Astrocyte (in vitro differentiated cells and primary cell): ENCODE measurements at regions not wholly inside any gene's neighbourhood (a gene's known extent, or its start where the extent isn't known, plus 50 kb on each side); places are given as distances from the start of the nearest gene placed in this dataset.
A peak's percentile ranks its signal among the peaks of the same experiment; 100 is the strongest.

ENCODE experiments used
- DNase-seq: peaks from one replicate; pipeline ENCODE4 v3.0.0-alpha.2; 2010; ENCODE audit warnings: low read depth
- FAIRE-seq: peaks from 2 replicates; lab custom pipeline; 2011; peaks lifted over from hg19 to GRCh38; lab: Jason Lieb, UNC
- H2AFZ ChIP-seq: 2 replicates; pipeline ENCODE4 v1.6.0; 2012; ENCODE audit warnings: low read depth, low read length, inconsistent platforms
- H3K27ac ChIP-seq: 2 replicates; pipeline ENCODE4 v1.5.1; 2011; ENCODE audit warnings: low read depth, low read length, inconsistent platforms
- H3K27me3 ChIP-seq: 2 replicates; pipeline ENCODE4 v1.6.0; 2011; ENCODE audit warnings: low read length, inconsistent platforms; ENCODE audit not compliant: insufficient read depth
- H3K36me3 ChIP-seq: 2 replicates; pipeline ENCODE4 v1.5.1; 2011; ENCODE audit warnings: low read length, inconsistent platforms; ENCODE audit not compliant: insufficient read depth
- H3K4me1 ChIP-seq: 2 replicates; pipeline ENCODE4 v1.5.1; 2011; ENCODE audit warnings: low read length, inconsistent platforms; ENCODE audit not compliant: insufficient read depth
- H3K4me2 ChIP-seq: 2 replicates; pipeline ENCODE4 v1.6.0; 2012; ENCODE audit warnings: low read length, inconsistent platforms
- H3K4me3 ChIP-seq: 2 replicates; pipeline ENCODE4 v1.5.1; 2011; ENCODE audit warnings: low read depth, mild to moderate bottlenecking, low read length, inconsistent platforms; ENCODE audit not compliant: insufficient read depth
- H3K79me2 ChIP-seq: 2 replicates; pipeline ENCODE4 v1.6.0; 2012; ENCODE audit warnings: mild to moderate bottlenecking, low read length, inconsistent platforms; ENCODE audit not compliant: insufficient read depth
- H3K9ac ChIP-seq: 2 replicates; pipeline ENCODE4 v1.6.0; 2012; ENCODE audit warnings: mild to moderate bottlenecking, low read length, inconsistent platforms
- H3K9me3 ChIP-seq: 2 replicates; pipeline ENCODE4 v1.5.1; 2012; ENCODE audit warnings: low read depth, mild to moderate bottlenecking, low read length, inconsistent platforms; ENCODE audit not compliant: insufficient read depth
- H4K20me1 ChIP-seq: 2 replicates; pipeline ENCODE4 v1.6.0; 2012; ENCODE audit warnings: low read length, inconsistent platforms; ENCODE audit not compliant: insufficient read depth
- H3K27ac Mint-ChIP-seq: one replicate; pipeline ENCODE4 v1.8.0; 2021; ENCODE audit warnings: mild to moderate bottlenecking, mixed read lengths; ENCODE audit not compliant: unreplicated experiment
- H3K27me3 Mint-ChIP-seq: one replicate; pipeline ENCODE4 v1.8.0; 2021; ENCODE audit warnings: low read depth, mixed read lengths; ENCODE audit not compliant: unreplicated experiment
- H3K36me3 Mint-ChIP-seq: one replicate; pipeline ENCODE4 v1.8.0; 2021; ENCODE audit warnings: low read depth, mixed read lengths; ENCODE audit not compliant: unreplicated experiment
- H3K4me1 Mint-ChIP-seq: one replicate; pipeline ENCODE4 v1.8.0; 2021; ENCODE audit warnings: low read depth, mixed read lengths; ENCODE audit not compliant: unreplicated experiment
- H3K4me3 Mint-ChIP-seq: one replicate; pipeline ENCODE4 v1.8.0; 2021; ENCODE audit warnings: mild to moderate bottlenecking, moderate library complexity, mixed read lengths; ENCODE audit not compliant: unreplicated experiment
- H3K9me3 Mint-ChIP-seq: one replicate; pipeline ENCODE4 v1.8.0; 2021; ENCODE audit warnings: mild to moderate bottlenecking, mixed read lengths; ENCODE audit not compliant: unreplicated experiment
- EZH2 ChIP-seq: IDR thresholded peaks from 2 replicates; pipeline ENCODE4 v1.6.1; 2012; ENCODE audit warnings: mild to moderate bottlenecking, low read length, inconsistent platforms; ENCODE audit not compliant: insufficient read depth
- TF ChIP-seq, protein P1 (sequence below): IDR thresholded peaks from 2 replicates; pipeline ENCODE4 v1.5.1; 2011; ENCODE audit warnings: low read depth, mild to moderate bottlenecking, inconsistent platforms, low read length, moderate library complexity; ENCODE audit not compliant: insufficient read depth

DNA sequence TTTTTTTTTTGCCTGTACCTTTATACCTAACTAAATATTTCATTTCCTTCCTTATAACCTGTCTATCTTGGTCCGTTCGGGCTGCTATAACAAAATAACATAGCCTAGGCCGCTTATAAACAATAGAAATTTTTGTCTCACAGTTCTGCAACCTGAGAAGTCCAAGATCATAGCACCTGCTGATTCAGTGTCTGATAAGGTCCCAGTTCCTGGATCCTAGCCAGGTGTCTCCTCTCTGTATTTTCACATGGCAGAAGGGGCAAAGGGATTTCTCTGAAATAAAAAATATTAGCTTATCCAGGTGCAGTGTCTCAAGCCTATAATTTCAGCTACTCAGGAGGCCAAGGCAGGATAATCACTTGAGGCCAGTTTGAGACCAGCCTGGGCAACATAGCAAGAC lies 1046.6 kb upstream of the USP15 start:
- H3K4me1 Mint-ChIP-seq = peaks cover 6% of the 10 kb centered on the region
- H3K4me3 ChIP-seq = no peak overlapping the region
- H3K36me3 Mint-ChIP-seq = no peaks in the 10 kb centered on the region
- no peak overlapping the region for H3K27ac Mint-ChIP-seq
- no peak for FAIRE-seq
- H3K79me2 ChIP-seq = no peaks in the 10 kb centered on the region
- H4K20me1 ChIP-seq = no peaks in the 10 kb centered on the region
- H3K9ac ChIP-seq = no peak overlapping the region
- peaks cover 4% of the 10 kb centered on the region for H3K9me3 ChIP-seq
- H3K4me1 ChIP-seq = no peaks in the 10 kb centered on the region
- no peak overlapping the region for H3K27ac ChIP-seq
- H3K4me3 Mint-ChIP-seq = no peak overlapping the region
- no peak overlapping the region for H3K4me2 ChIP-seq
- TF ChIP-seq, protein P1, sequence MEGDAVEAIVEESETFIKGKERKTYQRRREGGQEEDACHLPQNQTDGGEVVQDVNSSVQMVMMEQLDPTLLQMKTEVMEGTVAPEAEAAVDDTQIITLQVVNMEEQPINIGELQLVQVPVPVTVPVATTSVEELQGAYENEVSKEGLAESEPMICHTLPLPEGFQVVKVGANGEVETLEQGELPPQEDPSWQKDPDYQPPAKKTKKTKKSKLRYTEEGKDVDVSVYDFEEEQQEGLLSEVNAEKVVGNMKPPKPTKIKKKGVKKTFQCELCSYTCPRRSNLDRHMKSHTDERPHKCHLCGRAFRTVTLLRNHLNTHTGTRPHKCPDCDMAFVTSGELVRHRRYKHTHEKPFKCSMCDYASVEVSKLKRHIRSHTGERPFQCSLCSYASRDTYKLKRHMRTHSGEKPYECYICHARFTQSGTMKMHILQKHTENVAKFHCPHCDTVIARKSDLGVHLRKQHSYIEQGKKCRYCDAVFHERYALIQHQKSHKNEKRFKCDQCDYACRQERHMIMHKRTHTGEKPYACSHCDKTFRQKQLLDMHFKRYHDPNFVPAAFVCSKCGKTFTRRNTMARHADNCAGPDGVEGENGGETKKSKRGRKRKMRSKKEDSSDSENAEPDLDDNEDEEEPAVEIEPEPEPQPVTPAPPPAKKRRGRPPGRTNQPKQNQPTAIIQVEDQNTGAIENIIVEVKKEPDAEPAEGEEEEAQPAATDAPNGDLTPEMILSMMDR = no peak
- TF ChIP-seq EZH2 = no peak
- H3K9me3 Mint-ChIP-seq = no peaks in the 10 kb centered on the region
- no peak for DNase-seq
- no peaks in the 10 kb centered on the region for H3K27me3 ChIP-seq
- no peaks in the 10 kb centered on the region for H3K27me3 Mint-ChIP-seq
- no peak overlapping the region for H2AFZ ChIP-seq
- no peaks in the 10 kb centered on the region for H3K36me3 ChIP-seq

DNA sequence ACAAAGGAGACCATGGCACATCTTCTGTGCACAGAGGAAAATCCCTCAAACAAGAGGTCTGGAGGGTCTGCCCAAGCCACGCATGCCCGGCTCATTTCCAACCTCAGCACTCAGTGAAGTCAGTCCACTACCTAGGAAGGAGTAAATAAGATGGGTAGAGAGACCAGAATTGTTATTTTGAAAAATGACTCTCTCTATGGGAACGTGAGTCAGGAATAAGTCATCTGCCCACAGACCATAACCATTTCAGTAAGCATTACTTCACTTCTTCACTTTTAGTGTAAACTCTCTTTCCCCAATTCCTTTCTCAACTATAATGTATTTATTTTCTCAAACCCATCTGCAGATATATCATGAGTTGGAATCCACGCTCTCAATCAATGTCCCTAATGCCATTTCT lies 1039.9 kb upstream of the USP15 start:
- H4K20me1 ChIP-seq = no peaks in the 10 kb centered on the region
- no peak overlapping the region for H3K27ac Mint-ChIP-seq
- H3K36me3 Mint-ChIP-seq = no peaks in the 10 kb centered on the region
- H3K4me1 Mint-ChIP-seq = peaks cover 11% of the 10 kb centered on the region
- no peak overlapping the region for H3K4me3 ChIP-seq
- peaks cover 2% of the 10 kb centered on the region for H3K9me3 Mint-ChIP-seq
- no peaks in the 10 kb centered on the region for H3K9me3 ChIP-seq
- H3K27me3 Mint-ChIP-seq = no peaks in the 10 kb centered on the region
- H3K27ac ChIP-seq = no peak overlapping the region
- no peak overlapping the region for H3K9ac ChIP-seq
- H3K27me3 ChIP-seq = no peaks in the 10 kb centered on the region
- H3K79me2 ChIP-seq = no peaks in the 10 kb centered on the region
- DNase-seq (peak; percentile 1), FAIRE-seq (no peak)
- H3K4me2 ChIP-seq = no peak overlapping the region
- no peaks in the 10 kb centered on the region for H3K4me1 ChIP-seq
- no peaks in the 10 kb centered on the region for H3K36me3 ChIP-seq
- no peak overlapping the region for H2AFZ ChIP-seq
- no peak overlapping the region for H3K4me3 Mint-ChIP-seq
- TF ChIP-seq, protein P1 = no peak
- no peak for TF ChIP-seq EZH2

DNA sequence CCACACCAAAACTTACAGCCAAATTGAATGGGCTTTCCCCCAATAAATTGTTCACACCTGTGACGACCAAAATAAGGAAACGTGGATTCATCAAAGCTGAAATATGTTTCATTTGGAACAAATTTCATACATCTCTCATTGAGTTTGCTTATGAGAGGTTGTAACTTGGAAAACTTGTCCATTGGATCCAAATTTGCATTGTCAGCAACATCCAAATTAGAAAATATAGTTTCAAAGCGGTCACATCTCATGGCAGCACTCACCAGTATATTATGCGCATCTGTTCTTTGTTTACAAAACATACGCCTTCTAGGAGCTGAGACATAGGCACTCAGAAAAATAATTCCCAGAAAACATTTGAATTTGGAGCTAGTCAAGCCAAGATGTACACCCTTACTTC lies 1028.2 kb upstream of the USP15 start:
- no peaks in the 10 kb centered on the region for H3K36me3 ChIP-seq
- Mint-ChIP-seq H3K27ac (no peak overlapping the region), H3K27me3 (no peaks in the 10 kb centered on the region), H3K36me3 (no peaks in the 10 kb centered on the region), H3K9me3 (no peaks in the 10 kb centered on the region), H3K4me3 (no peak overlapping the region), H3K4me1 (no peaks in the 10 kb centered on the region)
- H3K9ac ChIP-seq = no peak overlapping the region
- no peaks in the 10 kb centered on the region for H4K20me1 ChIP-seq
- no peak overlapping the region for H3K4me2 ChIP-seq
- no peaks in the 10 kb centered on the region for H3K9me3 ChIP-seq
- no peak overlapping the region for H3K27ac ChIP-seq
- no peaks in the 10 kb centered on the region for H3K4me1 ChIP-seq
- H3K4me3 ChIP-seq = no peak overlapping the region
- DNase-seq (no peak), FAIRE-seq (no peak)
- no peaks in the 10 kb centered on the region for H3K79me2 ChIP-seq
- no peak overlapping the region for H2AFZ ChIP-seq
- H3K27me3 ChIP-seq = no peaks in the 10 kb centered on the region
- no peak for TF ChIP-seq EZH2
- TF ChIP-seq, protein P1 = no peak
